Pancreas (tissue), 10 donors: ENCODE measurements at regions not wholly inside any gene's neighbourhood (a gene's known extent, or its start where the extent isn't known, plus 50 kb on each side); places are given as distances from the start of the nearest gene placed in this dataset.

Experiments
- ATAC-seq, 4 donors: fragments of 200-7000 bp; cut with Tn5 transposase; one replicate each; pipeline versions ENCODE4 v1.8.0 to v1.9.1; 2020; ENCODE audit warnings: mild to moderate bottlenecking in 4 of 4, moderate library complexity in 4 of 4
- DNase-seq, 6 donors: peaks; one replicate each; pipeline ENCODE4 v3.0.0-alpha.2; 2020
- FAIRE-seq: peaks from 2 replicates; lab custom pipeline; 2012; peaks lifted over from hg19 to GRCh38; lab: Jason Lieb, UNC
- H3K27ac ChIP-seq, 4 donors: fragments of 200-600 bp; sonication (generic); 1 replicate in 3 of 4; 2 replicates in 1 of 4; pipeline versions ENCODE4 v1.5.0 to v1.8.0; 2020
- H3K27me3 ChIP-seq, 4 donors: fragments of 200-600 bp; one replicate each; pipeline ENCODE4 v1.8.0; 2021
- H3K36me3 ChIP-seq, 3 donors: fragments of 200-600 bp; sonication (generic) in 1 of 3; one replicate each; pipeline versions ENCODE4 v1.5.0 to v1.8.0; 2020 to 2021
- H3K4me1 ChIP-seq, 3 donors: fragments of 200-600 bp; one replicate each; pipeline ENCODE4 v1.8.0; 2021
- H3K4me3 ChIP-seq, 4 donors: fragments of 200-600 bp; sonication (generic) in 2 of 4; one replicate each; pipeline versions ENCODE4 v1.5.0 to v1.8.0; 2020 to 2021
- H3K9me3 ChIP-seq, 4 donors: fragments of 200-600 bp; one replicate each; pipeline ENCODE4 v1.8.0; 2021
- WGBS, 2 donors: extraction: QIAGEN DNeasy Blood & Tissue Kit; methylation state at CpG; one replicate each; pipeline ENCODE4 v1.1.7; 2013; 5-methylcytosine and 5-hydroxymethylcytosine counted together
- intact Hi-C, 3 donors: fragments of 100-400 bp; cut with DNase I; formaldehyde crosslinking; loops; one replicate each; pipeline versions ENCODE4 v1.11.1 to v1.14.2; 2022
- TF ChIP-seq, protein P1 (sequence below), 4 donors: fragments of 200-600 bp; sonication (generic) in 3 of 4; IDR thresholded peaks; one replicate each; pipeline versions ENCODE4 v1.5.0 to v1.8.0; 2021; ENCODE audit warnings: antibody characterized with exemption in 4 of 4
- donor health status: healthy with polysubstance abuse.
- donor health status: DM: no; HTN: no; CAD: no; lungs with moderate emphysema.
- donor health status: DM: no; HTN: no; CAD: no.
- donor health status: control.
- donor health status: control.
- donor health status: Bipolar disorder and iron deficiency.
- donor health status: DM: yes; HTN: yes; CAD: no.
- donor health status: DM: no; HTN: no; CAD: no.
- donor health status: DM: no; HTN: no; CAD: no.
- donor health status: DM: yes; HTN: yes; CAD: no.

DNA sequence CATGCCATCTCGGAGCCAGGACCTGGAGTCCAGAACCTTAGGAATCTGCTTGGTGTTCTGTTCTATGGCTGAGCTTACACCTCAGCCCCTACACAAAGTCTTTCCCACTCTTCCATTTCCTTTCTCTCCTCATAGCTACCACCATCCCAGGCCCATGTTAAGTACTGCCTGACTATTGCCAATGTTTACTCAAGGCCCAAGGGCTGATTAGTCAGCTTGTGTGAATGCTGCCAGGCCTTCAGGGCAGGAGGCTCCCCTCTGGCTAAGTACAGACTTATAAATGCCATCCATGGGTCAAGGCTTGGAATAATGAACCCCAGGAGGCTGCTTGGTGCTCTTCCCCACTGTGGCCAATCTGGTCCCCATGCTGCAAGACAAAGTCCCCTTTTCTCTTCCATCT lies 411.6 kb upstream of the MAGEB18 start:
- peak; percentile 74 to 96 (median 86) for ATAC-seq
- peak in 3 of 6 donors; percentile 2 to 43 (median 18) for DNase-seq
- Histone ChIP-seq H3K27ac (no peak overlapping the region), H3K27me3 (no peaks in the 10 kb centered on the region), H3K9me3 (no peaks in the 10 kb centered on the region), H3K36me3 (no peaks in the 10 kb centered on the region), H3K4me1 (no peaks in the 10 kb centered on the region), H3K4me3 (no peak overlapping the region)
- WGBS, 2 donors, result 94 to 96% methylated on average over 1 of the region's 1 CpG
- intact Hi-C loops, result no loop called here
- TF ChIP-seq, protein P1, sequence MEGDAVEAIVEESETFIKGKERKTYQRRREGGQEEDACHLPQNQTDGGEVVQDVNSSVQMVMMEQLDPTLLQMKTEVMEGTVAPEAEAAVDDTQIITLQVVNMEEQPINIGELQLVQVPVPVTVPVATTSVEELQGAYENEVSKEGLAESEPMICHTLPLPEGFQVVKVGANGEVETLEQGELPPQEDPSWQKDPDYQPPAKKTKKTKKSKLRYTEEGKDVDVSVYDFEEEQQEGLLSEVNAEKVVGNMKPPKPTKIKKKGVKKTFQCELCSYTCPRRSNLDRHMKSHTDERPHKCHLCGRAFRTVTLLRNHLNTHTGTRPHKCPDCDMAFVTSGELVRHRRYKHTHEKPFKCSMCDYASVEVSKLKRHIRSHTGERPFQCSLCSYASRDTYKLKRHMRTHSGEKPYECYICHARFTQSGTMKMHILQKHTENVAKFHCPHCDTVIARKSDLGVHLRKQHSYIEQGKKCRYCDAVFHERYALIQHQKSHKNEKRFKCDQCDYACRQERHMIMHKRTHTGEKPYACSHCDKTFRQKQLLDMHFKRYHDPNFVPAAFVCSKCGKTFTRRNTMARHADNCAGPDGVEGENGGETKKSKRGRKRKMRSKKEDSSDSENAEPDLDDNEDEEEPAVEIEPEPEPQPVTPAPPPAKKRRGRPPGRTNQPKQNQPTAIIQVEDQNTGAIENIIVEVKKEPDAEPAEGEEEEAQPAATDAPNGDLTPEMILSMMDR (IDR thresholded peaks at IDR 0.05), result no peak
- FAIRE-seq, result no peak

DNA sequence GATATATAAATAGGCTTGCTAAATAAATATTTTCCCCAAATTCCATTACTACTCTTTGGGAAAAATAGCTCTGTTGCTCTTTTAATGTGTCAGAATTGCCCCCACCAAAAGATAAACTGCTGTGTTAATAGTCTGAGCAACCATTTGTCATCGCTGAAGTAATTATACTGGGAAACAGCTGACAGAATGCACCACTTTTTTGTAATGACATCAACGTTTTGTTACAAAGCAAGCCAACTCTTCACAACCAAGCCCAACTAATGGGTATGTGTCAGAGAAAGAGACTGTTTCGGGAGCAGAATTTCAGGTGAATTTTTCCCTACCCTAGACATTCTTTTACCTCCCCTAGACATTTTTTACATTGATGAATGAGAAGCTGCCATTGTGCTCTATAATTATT lies 405.0 kb upstream of the MAGEB18 start:
- H3K27me3 ChIP-seq, result no peaks in the 10 kb centered on the region
- WGBS, 2 donors, result 26 to 36% methylated on average over 3 of the region's 3 CpGs
- no peaks in the 10 kb centered on the region for H3K9me3 ChIP-seq
- H3K36me3 ChIP-seq, result no peaks in the 10 kb centered on the region
- no peak overlapping the region for H3K4me3 ChIP-seq
- ATAC-seq (no peak), DNase-seq (no peak), FAIRE-seq (peak; percentile 93)
- intact Hi-C loops, result no loop called here
- no peak overlapping the region for H3K27ac ChIP-seq
- TF ChIP-seq, protein P1 (IDR thresholded peaks at IDR 0.05), result no peak
- no peaks in the 10 kb centered on the region for H3K4me1 ChIP-seq

DNA sequence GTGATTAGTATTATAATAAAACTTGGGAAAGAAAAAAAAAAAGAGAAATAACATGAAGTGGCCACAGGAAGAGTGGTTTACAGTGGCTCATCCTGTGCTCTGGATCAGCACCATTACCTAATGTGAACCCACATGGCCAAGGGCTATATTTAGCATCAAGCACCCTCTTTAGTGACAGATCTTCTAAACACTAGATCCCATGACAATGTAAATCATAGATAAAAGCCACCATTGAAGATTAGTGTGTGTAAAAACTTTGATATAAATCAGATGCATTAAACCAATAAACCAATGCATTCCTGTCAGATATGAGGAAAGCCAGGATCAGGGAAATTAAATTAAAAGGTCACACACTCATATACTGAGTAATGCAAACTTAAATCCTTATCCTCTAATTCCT lies 400.6 kb upstream of the MAGEB18 start:
- intact Hi-C loops, result no loop called here
- DNase-seq (no peak), ATAC-seq (no peak), FAIRE-seq (peak; percentile 85)
- H3K4me1 ChIP-seq, result no peaks in the 10 kb centered on the region
- TF ChIP-seq, protein P1 (IDR thresholded peaks at IDR 0.05), result no peak
- peaks cover 0 to 7% (median 0%) of the 10 kb centered on the region in 4 donors for H3K27me3 ChIP-seq
- H3K4me3 ChIP-seq, result no peak overlapping the region
- H3K36me3 ChIP-seq, result no peaks in the 10 kb centered on the region
- H3K27ac ChIP-seq, result no peak overlapping the region
- no peaks in the 10 kb centered on the region for H3K9me3 ChIP-seq

DNA sequence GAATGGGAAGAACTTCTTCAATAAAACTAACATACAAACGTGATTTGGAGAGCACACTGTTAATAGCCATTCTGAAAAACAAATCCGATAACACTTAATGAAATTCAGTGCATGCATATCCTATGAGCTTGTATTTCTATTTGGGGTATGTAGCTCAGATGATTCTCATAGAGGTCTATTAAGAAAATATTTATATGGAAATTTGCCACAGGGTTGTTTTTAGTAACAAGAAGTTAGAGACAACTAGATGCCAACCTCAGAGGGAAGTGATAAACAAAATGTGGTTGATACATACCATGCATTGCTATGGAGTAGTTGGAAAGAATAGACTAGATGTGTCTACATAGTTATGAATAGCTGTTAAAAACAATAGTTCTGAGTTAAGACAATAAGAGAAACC lies 395.8 kb upstream of the MAGEB18 start:
- TF ChIP-seq, protein P1 (IDR thresholded peaks at IDR 0.05), result no peak
- no peaks in the 10 kb centered on the region for H3K36me3 ChIP-seq
- DNase-seq (no peak), ATAC-seq (no peak), FAIRE-seq (no peak)
- no peak overlapping the region for H3K4me3 ChIP-seq
- no peaks in the 10 kb centered on the region for H3K4me1 ChIP-seq
- H3K9me3 ChIP-seq, result no peaks in the 10 kb centered on the region
- intact Hi-C loops, result no loop called here
- WGBS, 2 donors, result 67 to 76% methylated on average over 2 of the region's 2 CpGs
- peaks cover 0 to 7% (median 0%) of the 10 kb centered on the region in 4 donors for H3K27me3 ChIP-seq
- no peak overlapping the region for H3K27ac ChIP-seq

DNA sequence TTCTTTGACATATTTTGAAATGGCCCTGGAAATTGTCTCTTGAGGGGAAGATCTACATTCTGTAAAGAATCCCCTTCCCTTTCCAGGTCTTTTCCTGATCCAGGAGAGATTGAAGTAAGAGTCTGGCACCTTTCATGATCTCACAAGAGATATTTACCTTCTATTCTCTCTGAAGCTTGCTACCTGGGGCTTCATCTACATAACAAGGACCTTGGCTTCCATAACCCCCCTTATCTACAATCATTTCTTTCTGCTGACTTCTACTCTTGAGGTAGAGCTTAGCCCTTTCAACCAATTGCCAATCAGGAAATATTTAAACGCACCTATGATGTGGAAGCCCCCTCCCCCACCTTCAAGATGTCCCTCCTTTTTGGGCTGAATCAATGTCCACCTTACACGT lies 383.7 kb upstream of the MAGEB18 start:
- intact Hi-C loops, result no loop called here
- H3K4me3 ChIP-seq, result no peak overlapping the region
- H3K27ac ChIP-seq, result no peak overlapping the region
- no peaks in the 10 kb centered on the region for H3K4me1 ChIP-seq
- H3K36me3 ChIP-seq, result no peaks in the 10 kb centered on the region
- DNase-seq, result no peak
- 45 to 57% methylated on average over 2 of the region's 2 CpGs for WGBS, 2 donors
- TF ChIP-seq, protein P1 (IDR thresholded peaks at IDR 0.05), result no peak
- no peaks in the 10 kb centered on the region for H3K27me3 ChIP-seq
- no peaks in the 10 kb centered on the region for H3K9me3 ChIP-seq
- FAIRE-seq, result no peak
- ATAC-seq, result no peak
